Stimulated activated CD4-positive, alpha-beta T cell treated with anti-CD3 and anti-CD28 coated beads, TNF-alpha, amount 100 ng/mL, for 48 hours (primary cell): ENCODE measurements at regions not wholly inside any gene's neighbourhood (a gene's known extent, or its start where the extent isn't known, plus 50 kb on each side); places are given as distances from the start of the nearest gene placed in this dataset.

Experiments used
- DNase-seq, 3 donors: peaks; one replicate each; pipeline ENCODE4 v3.0.0-alpha.2; 2020; ENCODE audit warnings: low read depth in 3 of 3

DNA sequence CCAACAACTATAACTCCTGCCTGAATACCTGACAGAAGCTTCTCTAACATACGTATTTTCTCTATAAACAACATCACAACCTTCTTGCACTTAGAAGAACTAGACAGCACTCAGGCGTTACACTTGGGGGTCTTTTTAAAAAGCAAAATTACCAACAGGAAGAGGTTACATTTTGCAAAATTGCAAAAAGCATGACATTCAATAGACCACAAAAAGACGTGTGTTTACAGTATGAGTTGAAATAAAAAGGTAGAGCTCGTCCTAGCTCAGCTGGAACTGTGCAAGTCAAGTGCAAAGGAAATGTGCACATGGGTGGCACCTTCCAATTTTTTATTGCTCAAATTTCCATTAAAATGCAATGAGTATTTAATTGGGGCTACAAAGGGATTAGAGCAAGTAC, 375.2 kb upstream of the HSFY2 start:
- DNase-seq, result no peak

GRCh38 chrY:19146296-19146695, 372.8 kb upstream of the HSFY2 start:
- DNase-seq, result no peak

GRCh38 chrY:19142093-19142492, 368.6 kb upstream of the HSFY2 start:
- DNase-seq, result no peak

DNA sequence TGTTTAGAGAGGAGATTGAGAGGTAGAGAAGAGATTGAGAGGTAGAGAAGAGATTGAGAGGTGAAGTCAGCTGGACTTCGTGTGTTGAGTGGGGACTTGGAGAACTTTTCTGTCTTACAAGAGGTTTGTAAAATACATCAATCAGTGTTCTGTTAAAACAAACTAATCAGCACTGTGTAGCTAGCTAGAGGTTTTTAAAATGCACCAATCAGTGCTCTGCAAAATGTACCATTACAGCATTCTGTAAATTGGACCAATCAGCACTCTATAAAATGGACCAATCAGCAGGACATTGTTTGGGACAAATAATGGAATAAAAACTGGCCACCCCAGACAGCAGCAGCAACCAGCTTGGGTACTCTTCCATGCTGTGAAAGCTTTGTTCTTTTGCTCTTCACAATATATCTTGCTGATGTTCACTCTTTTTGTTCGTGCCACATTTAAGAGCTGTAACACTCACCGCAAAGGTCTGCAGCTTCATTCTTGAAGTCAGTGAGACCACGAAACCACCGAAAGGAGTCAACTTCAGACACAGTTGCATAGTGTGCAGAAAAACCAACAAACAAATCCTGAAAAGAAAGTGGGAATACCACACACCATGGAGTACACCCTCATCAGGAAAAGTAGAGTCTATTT, 366.9 kb upstream of the HSFY2 start:
- no peak for DNase-seq

DNA sequence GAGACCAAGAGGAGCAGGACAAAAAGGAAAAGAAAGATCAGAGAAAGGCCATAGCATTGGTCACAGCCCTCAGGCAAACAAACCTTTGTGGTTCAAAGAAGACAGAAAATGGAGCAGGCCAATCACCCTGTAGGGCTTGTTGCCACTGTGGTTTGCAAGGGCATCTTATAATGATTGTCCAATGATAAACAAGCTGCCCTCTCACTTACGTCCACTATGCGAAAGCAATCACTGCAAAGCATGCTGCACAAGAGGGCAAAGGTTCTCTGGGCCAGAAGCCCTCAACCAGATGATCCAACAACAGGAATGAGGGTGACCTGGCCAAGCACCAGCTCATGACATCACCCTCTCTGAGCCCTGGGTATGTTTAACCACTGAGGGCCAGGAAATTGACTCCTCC, 360.9 kb upstream of the HSFY2 start:
- no peak for DNase-seq

DNA sequence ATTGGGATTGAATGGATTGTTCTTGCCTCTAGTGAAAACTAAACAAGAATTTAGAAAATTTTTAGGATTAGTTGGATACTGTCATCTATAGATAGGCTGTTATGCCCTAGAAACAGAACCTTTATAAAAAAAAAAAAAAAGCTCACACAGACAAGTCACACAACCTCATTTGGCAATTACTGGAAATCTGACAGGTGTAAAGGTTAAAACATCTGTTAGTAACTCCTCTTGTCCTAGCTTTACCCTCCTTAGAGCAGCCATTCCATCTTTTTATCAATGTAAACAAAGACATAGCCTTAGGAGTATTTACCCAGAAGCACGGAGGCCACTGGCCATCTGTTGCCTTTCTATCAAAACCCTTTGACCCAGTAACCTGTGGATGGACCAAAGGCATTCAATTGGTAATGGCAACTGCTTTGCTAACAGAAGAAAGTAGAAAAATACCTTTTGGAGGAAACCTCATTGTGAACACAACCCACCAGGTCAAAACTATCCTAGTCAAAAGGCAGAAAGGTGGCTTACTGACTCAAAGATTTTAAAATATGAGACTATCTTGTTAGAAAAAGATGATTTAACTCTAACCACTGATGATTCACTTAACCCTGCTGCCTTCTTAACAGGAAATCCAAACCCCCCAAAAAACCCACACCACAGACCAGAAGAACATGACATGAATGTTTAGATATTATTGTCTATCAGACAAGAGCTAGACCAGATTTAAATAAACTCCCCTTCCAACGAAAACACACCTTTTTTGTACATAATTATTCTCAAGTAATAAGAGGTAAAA, 357.2 kb upstream of the HSFY2 start:
- DNase-seq, result no peak

GRCh38 chrY:19126889-19127288, 353.4 kb upstream of the HSFY2 start:
- no peak for DNase-seq

DNA sequence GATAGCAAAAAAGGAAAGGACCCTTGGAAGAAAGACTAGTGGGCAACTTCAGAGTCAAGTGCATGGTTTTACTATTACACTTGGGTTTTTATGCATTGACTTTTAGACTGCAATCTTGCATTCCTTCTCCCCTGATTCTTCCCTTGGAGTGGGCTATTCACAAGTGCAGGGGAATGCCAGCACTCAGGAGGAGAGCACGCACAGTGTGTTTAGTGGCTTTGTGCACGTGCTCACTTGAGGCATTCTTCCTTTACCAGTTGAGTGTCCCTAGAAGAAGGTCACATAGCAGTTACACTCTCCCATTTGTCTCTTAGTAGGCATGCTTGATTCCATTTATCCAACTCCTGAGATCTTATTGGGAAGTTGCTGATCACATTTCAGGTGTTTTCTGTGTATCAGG, 351.1 kb upstream of the HSFY2 start:
- no peak for DNase-seq

GRCh38 chrY:19122450-19122849, 348.9 kb upstream of the HSFY2 start:
- no peak for DNase-seq

DNA sequence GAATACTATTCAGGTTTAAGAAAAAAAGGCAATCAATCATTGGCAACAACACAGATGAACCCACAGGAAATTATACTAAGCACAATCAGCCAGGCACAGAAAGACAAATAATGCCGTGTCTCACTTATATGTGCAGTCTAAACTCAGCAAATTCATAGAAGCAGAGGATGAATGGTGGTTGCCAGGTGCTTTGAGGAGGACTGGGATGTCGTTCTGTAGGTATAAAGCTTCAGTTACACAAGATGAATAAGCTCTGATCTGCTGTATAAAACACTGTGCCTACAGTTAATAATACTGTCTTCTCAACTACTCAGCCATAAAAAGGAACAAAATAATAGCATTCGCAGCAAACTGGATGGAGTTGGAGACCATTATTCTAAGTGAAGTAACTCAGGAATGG, 324.8 kb upstream of the HSFY2 start:
- DNase-seq, result no peak

DNA sequence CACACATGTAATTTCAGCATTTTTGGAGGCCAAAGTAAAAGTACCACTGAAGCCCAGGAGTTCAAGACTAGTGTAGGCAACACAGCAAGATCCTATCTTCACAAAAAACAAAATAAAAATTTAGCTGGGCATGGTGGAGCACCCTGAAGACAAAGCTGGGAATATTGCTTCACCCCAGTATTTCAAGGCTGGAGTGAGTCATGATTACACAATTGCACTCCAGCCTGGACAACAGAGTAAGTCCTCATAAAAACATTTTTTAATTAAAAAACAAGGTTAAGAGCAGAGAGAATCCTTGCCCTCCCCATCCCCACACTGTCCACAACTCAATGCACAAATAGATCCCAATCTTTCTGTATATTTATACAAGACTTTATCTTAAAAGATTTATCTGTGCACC, 321.9 kb upstream of the HSFY2 start:
- DNase-seq, result no peak

DNA sequence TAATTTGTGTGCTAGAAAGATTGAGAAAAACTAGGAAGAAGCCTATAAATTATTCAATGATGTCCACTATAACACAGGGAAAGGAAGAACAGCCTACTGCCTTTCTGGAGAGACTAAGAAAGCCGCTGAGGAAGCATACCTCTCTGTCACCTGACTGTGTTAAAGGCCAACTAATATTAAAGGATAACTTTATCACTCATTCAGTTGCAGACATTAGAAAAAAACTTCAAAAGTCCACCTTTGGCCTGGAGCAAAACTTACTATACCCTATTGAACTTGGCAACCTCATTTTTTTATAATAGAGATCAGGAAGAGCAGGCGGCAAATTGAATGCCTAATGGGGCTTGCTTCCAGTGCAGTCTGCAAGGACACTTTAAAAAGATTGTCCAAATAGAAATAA, 309.5 kb upstream of the HSFY2 start:
- no peak for DNase-seq

DNA sequence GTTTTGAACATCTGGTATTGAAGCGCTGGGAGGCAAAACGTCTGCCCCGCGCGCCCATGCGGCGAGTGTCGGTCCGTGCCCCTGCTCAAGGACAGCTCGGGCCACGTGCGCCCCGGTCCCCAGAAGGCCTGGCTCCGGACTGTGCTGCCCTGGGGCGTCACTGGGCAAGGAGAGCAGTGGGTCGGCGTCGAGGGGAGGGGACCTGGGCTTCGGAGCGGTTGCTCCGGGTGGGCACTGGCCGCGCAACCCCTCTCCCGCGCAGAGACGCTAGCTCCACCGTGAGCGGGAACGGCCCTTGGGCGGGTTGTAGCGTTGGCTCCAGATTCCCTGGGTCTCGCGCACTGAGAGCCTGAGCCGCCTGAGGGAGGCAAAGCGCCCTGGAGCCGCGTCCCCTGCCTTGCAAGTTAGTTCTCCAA, 304.2 kb upstream of the HSFY2 start:
- DNase-seq, result no peak

DNA sequence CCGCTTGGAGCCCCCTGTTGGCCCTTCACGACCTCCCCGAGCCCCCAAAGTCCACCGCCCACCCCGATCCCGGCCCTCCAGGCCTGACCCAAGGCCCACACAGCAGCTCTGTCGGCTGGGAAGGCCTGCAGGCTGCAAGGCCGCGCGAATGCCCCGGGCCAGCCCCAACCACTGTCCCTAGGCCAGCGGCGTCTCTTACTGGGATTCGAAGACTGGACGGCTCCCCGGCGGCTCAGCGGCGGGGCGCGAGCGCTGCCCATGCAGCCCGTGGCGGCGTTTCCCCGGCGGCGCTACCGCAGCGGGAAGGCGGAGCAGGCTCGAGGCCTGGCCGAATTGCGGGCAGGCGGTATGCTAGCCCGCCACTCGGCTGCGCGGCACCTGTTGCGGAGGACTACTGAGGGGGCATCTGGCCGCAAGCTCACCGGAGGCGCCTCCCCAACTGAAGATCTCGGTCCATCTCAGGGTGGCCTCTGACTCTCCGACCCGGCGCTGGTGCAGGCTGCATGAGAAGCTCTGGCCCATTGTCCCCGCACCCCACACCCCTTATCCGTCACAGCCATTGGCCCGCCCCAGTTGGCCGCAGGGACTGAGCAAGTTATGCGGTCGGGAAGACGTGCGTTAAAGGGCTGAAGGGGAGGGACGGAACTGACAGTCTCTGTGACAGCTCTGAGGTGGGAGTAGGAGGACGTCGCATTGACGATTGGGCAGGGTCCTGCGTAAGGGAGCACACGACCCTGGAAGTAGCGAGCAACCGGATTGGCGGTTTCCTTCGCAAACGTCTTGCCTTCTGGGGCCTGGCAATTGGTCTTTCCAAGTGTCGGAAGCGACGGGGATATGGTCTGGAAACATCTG, 303.5 kb upstream of the HSFY2 start:
- DNase-seq, result no peak

GRCh38 chrY:19075471-19076253, 302.1 kb upstream of the HSFY2 start:
- DNase-seq, result no peak

- DNase-seq, result no peak
Observed at GRCh38 chrY:19067435-19067834, 293.9 kb upstream of the HSFY2 start.

GRCh38 chrY:19066447-19067190, 293.1 kb upstream of the HSFY2 start:
- no peak for DNase-seq

- DNase-seq, result no peak
Observed at GRCh38 chrY:19065119-19065518, 291.6 kb upstream of the HSFY2 start.

DNA sequence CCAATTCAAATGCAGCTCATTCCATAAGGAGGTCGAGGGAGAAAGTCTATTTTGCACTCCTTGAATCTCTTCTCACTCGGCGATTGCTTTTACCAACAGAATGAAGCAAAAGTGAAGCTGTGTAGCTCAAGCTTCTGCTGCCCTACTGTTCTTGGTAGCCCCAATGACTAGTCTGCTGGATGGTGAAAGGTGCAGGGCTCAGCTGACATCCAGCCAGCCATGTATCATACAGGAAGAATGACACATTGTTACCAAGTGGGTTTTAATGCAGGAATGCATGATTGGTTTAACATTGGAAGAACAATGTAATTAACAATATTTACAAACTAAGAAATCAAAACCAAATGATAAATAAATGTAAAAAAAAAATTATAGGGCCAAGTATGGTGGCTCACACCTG, 286.2 kb upstream of the HSFY2 start:
- DNase-seq, result no peak

DNA sequence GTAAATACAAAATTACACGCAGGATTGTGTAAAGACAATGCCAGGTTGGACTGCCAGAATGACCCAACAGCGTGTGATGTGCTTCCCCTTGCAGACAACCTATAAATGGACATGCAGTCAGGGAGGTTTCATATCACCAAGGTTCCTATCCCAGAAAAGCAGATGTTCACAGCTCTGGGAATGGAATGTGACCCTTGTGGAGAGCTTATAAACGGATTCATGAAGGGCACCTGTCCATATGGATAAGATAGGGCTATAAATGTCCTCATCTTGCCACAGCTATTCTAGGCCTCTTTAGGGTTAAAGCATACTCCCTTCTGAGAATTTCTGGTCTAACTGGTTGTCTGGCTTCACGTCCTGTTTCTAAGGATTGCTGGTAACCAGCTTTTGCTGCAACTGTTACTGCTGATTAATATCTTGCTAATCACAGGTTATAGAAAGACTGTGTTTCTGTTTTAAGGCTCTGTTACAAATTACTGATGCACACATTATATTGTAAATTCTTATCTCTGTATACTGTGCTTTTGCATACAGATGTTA, 285.4 kb upstream of the HSFY2 start:
- DNase-seq, result no peak

GRCh38 chrY:19056138-19056469, 282.6 kb upstream of the HSFY2 start:
- no peak for DNase-seq
